Liver (tissue), 7 donors: ENCODE measurements at regions not wholly inside any gene's neighbourhood (a gene's known extent, or its start where the extent isn't known, plus 50 kb on each side); places are given as distances from the start of the nearest gene placed in this dataset.

Experiments used
- DNase-seq: peaks from one replicate; pipeline ENCODE4 v3.0.0-alpha.2; 2017; ENCODE audit warnings: low spot score
- H3K27ac ChIP-seq, 2 donors: one replicate each; pipeline ENCODE4 v1.7.0; 2013; ENCODE audit warnings: inconsistent platforms in 2 of 2, low read length in 2 of 2, control low read depth in 1 of 2, low read depth in 1 of 2, mild to moderate bottlenecking in 1 of 2
- H3K27me3 ChIP-seq, 4 donors: one replicate each; pipeline versions ENCODE4 v1.6.1 to v1.7.0; 2013; ENCODE audit warnings: low read length in 3 of 4, inconsistent platforms in 1 of 4, mild to moderate bottlenecking in 1 of 4, moderate library complexity in 1 of 4; ENCODE audit not compliant: control insufficient read depth in 4 of 4, insufficient read depth in 4 of 4
- H3K36me3 ChIP-seq, 4 donors: one replicate each; pipeline versions ENCODE4 v1.6.1 to v1.7.0; 2013; ENCODE audit warnings: low read length in 3 of 4, mild to moderate bottlenecking in 3 of 4, low read depth in 1 of 4, moderate library complexity in 1 of 4; ENCODE audit not compliant: control insufficient read depth in 4 of 4, insufficient read depth in 3 of 4
- H3K4me1 ChIP-seq, 4 donors: one replicate each; pipeline versions ENCODE4 v1.6.1 to v1.7.0; 2013; ENCODE audit warnings: low read length in 3 of 4, mild to moderate bottlenecking in 3 of 4, moderate library complexity in 1 of 4; ENCODE audit not compliant: control insufficient read depth in 4 of 4, insufficient read depth in 4 of 4
- H3K4me3 ChIP-seq, 3 donors: one replicate each; pipeline versions ENCODE4 v1.6.1 to v1.7.0; 2013; ENCODE audit warnings: low read length in 3 of 3, control low read depth in 1 of 3, low read depth in 1 of 3, mild to moderate bottlenecking in 1 of 3
- H3K9ac ChIP-seq, 2 donors: one replicate each; pipeline ENCODE4 v1.7.0; 2013; ENCODE audit warnings: low read length in 2 of 2, mild to moderate bottlenecking in 2 of 2, moderate library complexity in 2 of 2, control low read depth in 1 of 2, low read depth in 1 of 2
- H3K9me3 ChIP-seq, 4 donors: one replicate each; pipeline versions ENCODE4 v1.6.1 to v1.7.0; 2013; ENCODE audit warnings: low read length in 3 of 4; ENCODE audit not compliant: control insufficient read depth in 4 of 4
- FOXA1 ChIP-seq: IDR thresholded peaks from 2 replicates; pipeline ENCODE4 v1.6.1; 2016; ENCODE audit warnings: antibody characterized with exemption
- GABPA ChIP-seq, 2 donors: IDR thresholded peaks in 1 of 2; conservative IDR thresholded peaks in 1 of 2; 2 replicates each; pipeline ENCODE4 v1.6.1; 2016; ENCODE audit warnings: antibody characterized with exemption in 2 of 2, mild to moderate bottlenecking in 1 of 2, moderate library complexity in 1 of 2
- HNF4G ChIP-seq: IDR thresholded peaks from 2 replicates; pipeline ENCODE4 v1.6.1; 2016; ENCODE audit warnings: antibody characterized with exemption
- SP1 ChIP-seq: IDR thresholded peaks from 2 replicates; pipeline ENCODE4 v1.6.1; 2018; ENCODE audit warnings: antibody characterized with exemption, mild to moderate bottlenecking
- YY1 ChIP-seq: IDR thresholded peaks from 2 replicates; pipeline ENCODE4 v1.6.1; 2016; ENCODE audit warnings: antibody characterized with exemption, mild to moderate bottlenecking
- WGBS: extraction: QIAGEN DNeasy Blood & Tissue Kit; methylation state at CpG from one replicate; pipeline ENCODE4 v1.1.7; 2013; 5-methylcytosine and 5-hydroxymethylcytosine counted together
- TF ChIP-seq, protein P1 (sequence below): IDR thresholded peaks from 2 replicates; pipeline ENCODE4 v1.6.1; 2016; ENCODE audit warnings: antibody characterized with exemption
- TF ChIP-seq, protein P2 (sequence below): IDR thresholded peaks from 2 replicates; pipeline ENCODE4 v1.6.1; 2016; ENCODE audit warnings: antibody characterized with exemption
- TF ChIP-seq, protein P3 (sequence below): IDR thresholded peaks from 2 replicates; pipeline ENCODE4 v1.6.1; 2016; ENCODE audit warnings: antibody characterized with exemption, mild to moderate bottlenecking
- TF ChIP-seq, protein P4 (sequence below): IDR thresholded peaks from 2 replicates; pipeline ENCODE4 v1.6.1; 2016; ENCODE audit warnings: antibody characterized with exemption
- donor health status: healthy.
- donor health status: healthy.
- donor health status: healthy.
- donor health status: healthy.

DNA sequence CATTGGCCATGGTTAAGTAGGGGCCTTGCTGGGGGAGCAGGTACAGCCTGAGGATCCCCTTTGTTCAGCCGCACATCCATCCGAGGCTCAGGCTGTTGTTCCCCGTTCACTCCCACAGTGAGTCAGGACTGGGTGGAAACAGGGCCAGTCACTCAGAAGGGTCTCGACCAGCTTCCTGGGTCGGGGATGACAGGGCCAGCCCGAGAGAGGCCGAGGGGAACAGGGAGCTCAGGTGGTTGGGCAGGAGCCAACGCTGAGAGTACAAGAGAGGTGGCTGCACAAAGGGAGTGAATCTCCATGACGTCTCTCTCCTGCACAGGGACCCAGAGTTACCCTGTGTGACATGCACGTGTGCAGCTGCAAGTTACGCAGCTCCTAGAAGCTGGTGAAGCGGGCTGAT is 97.2 kb upstream of the SHANK2 start:
- WGBS, result 76% methylated on average over 12 of the region's 12 CpGs
- Histone ChIP-seq H3K27ac (no peak overlapping the region), H3K4me1 (no peaks in the 10 kb centered on the region), H3K9me3 (no peaks in the 10 kb centered on the region), H3K27me3 (no peaks in the 10 kb centered on the region), H3K9ac (no peak overlapping the region), H3K4me3 (no peak overlapping the region), H3K36me3 (no peaks in the 10 kb centered on the region)
- no peak for DNase-seq
- TF ChIP-seq, protein P1, sequence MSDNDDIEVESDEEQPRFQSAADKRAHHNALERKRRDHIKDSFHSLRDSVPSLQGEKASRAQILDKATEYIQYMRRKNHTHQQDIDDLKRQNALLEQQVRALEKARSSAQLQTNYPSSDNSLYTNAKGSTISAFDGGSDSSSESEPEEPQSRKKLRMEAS, result no peak

DNA sequence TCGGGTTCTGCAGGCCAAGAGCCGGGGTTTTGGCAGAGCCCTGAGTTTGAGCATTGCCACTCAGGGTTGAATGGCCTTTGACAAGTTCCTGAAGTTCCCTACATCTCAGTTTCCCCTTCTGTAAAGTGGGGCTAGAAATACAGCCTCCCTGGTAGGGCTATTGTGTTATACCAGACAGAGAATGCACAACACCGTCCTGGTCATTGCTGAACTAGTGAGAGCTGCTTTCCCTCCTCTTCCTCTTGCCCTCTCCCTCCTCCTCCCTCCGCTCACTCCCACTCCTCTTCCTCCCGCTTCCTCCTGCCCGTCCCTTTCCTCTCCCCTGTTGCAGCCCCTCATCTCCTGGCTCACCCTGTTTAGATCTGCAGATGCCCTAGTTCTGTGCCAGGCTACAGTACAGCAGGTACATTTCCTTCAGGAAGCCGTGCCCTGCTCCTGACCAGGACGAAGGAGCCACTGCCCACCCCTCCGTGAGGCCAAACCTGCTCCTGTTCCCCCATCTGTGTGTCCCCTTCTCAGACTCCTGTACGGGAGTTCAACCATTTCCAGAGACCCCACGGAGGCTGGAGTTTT is 91.5 kb upstream of the SHANK2 start:
- Histone ChIP-seq H3K4me3 (no peak overlapping the region), H3K9ac (no peak overlapping the region), H3K9me3 (no peaks in the 10 kb centered on the region), H3K4me1 (peaks cover 0 to 8% (median 4%) of the 10 kb centered on the region in 4 donors), H3K27ac (no peak overlapping the region), H3K27me3 (no peaks in the 10 kb centered on the region), H3K36me3 (no peaks in the 10 kb centered on the region)
- TF ChIP-seq, protein P2, sequence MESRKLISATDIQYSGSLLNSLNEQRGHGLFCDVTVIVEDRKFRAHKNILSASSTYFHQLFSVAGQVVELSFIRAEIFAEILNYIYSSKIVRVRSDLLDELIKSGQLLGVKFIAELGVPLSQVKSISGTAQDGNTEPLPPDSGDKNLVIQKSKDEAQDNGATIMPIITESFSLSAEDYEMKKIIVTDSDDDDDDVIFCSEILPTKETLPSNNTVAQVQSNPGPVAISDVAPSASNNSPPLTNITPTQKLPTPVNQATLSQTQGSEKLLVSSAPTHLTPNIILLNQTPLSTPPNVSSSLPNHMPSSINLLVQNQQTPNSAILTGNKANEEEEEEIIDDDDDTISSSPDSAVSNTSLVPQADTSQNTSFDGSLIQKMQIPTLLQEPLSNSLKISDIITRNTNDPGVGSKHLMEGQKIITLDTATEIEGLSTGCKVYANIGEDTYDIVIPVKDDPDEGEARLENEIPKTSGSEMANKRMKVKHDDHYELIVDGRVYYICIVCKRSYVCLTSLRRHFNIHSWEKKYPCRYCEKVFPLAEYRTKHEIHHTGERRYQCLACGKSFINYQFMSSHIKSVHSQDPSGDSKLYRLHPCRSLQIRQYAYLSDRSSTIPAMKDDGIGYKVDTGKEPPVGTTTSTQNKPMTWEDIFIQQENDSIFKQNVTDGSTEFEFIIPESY, result no peak
- TF ChIP-seq, protein P3, sequence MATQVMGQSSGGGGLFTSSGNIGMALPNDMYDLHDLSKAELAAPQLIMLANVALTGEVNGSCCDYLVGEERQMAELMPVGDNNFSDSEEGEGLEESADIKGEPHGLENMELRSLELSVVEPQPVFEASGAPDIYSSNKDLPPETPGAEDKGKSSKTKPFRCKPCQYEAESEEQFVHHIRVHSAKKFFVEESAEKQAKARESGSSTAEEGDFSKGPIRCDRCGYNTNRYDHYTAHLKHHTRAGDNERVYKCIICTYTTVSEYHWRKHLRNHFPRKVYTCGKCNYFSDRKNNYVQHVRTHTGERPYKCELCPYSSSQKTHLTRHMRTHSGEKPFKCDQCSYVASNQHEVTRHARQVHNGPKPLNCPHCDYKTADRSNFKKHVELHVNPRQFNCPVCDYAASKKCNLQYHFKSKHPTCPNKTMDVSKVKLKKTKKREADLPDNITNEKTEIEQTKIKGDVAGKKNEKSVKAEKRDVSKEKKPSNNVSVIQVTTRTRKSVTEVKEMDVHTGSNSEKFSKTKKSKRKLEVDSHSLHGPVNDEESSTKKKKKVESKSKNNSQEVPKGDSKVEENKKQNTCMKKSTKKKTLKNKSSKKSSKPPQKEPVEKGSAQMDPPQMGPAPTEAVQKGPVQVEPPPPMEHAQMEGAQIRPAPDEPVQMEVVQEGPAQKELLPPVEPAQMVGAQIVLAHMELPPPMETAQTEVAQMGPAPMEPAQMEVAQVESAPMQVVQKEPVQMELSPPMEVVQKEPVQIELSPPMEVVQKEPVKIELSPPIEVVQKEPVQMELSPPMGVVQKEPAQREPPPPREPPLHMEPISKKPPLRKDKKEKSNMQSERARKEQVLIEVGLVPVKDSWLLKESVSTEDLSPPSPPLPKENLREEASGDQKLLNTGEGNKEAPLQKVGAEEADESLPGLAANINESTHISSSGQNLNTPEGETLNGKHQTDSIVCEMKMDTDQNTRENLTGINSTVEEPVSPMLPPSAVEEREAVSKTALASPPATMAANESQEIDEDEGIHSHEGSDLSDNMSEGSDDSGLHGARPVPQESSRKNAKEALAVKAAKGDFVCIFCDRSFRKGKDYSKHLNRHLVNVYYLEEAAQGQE, result no peak
- no peak for TF ChIP-seq FOXA1
- TF ChIP-seq YY1, result no peak
- no peak for TF ChIP-seq GABPA (IDR thresholded peaks at IDR 0.05 in 1 of 2, conservative IDR thresholded peaks at IDR 0.05 in 1 of 2)
- TF ChIP-seq, protein P1, result no peak
- TF ChIP-seq, protein P4, sequence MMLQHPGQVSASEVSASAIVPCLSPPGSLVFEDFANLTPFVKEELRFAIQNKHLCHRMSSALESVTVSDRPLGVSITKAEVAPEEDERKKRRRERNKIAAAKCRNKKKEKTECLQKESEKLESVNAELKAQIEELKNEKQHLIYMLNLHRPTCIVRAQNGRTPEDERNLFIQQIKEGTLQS, result no peak
- TF ChIP-seq SP1, result no peak
- no peak for TF ChIP-seq HNF4G
- DNase-seq, result no peak
- 70% methylated on average over 11 of the region's 11 CpGs for WGBS
